GM12865 (cell line): ENCODE measurements at regions not wholly inside any gene's neighbourhood (a gene's known extent, or its start where the extent isn't known, plus 50 kb on each side); places are given as distances from the start of the nearest gene placed in this dataset.

Experiments
- DNase-seq: peaks from one replicate; pipeline ENCODE4 v3.0.0; 2010; ENCODE audit warnings: low read depth
- H3K4me3 ChIP-seq: 2 replicates; pipeline ENCODE4 v1.5.1; 2011; ENCODE audit warnings: mild to moderate bottlenecking, low read depth, low read length, control low read depth
- TF ChIP-seq, protein P1 (sequence below): IDR thresholded peaks from 2 replicates; pipeline ENCODE4 v1.5.1; 2011; ENCODE audit warnings: low read length, control low read depth, low read depth, inconsistent platforms; ENCODE audit not compliant: insufficient read depth; ENCODE audit errors: missing control alignments

DNA sequence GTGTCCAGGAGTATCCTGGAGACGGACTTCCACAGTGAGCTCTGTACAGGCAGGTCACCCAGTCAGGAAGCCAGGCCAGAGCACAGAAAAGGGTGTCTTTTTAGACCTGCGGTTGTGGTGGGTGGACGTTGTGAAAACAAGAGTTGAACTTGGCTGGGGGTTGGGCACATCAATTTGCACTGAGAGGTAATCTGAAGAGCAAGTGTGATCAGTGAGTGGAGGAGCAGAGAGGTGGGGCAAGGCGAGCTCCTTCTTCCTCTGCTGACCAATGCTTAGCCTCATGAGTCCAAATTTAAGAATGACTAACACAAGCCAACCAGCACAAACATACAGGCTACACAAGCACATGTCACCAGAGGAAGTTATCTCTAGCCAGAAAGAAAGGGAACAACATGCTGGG is 310.8 kb downstream of the TCERG1L start:
- no peak overlapping the region for H3K4me3 ChIP-seq
- no peak for DNase-seq
- TF ChIP-seq, protein P1, sequence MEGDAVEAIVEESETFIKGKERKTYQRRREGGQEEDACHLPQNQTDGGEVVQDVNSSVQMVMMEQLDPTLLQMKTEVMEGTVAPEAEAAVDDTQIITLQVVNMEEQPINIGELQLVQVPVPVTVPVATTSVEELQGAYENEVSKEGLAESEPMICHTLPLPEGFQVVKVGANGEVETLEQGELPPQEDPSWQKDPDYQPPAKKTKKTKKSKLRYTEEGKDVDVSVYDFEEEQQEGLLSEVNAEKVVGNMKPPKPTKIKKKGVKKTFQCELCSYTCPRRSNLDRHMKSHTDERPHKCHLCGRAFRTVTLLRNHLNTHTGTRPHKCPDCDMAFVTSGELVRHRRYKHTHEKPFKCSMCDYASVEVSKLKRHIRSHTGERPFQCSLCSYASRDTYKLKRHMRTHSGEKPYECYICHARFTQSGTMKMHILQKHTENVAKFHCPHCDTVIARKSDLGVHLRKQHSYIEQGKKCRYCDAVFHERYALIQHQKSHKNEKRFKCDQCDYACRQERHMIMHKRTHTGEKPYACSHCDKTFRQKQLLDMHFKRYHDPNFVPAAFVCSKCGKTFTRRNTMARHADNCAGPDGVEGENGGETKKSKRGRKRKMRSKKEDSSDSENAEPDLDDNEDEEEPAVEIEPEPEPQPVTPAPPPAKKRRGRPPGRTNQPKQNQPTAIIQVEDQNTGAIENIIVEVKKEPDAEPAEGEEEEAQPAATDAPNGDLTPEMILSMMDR, result no peak

DNA sequence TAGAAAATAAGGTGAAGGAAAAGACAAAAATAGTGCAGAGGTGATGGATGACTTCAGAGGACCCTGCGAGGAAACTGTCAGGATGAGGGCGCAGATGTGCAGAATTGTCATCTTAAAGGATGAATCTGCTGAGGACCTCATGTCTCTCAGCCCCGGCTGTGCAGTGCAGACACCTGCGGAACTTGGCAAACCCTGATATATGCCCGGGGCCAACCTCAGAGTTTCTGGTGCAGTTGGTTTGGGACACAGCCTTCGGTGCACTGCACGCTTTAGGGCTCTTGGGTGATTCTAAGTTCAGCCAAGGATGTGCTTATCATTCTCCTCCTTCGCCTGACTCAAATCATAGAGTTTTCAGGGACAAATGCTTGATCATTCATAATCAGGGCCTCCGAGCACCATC is 310.1 kb downstream of the TCERG1L start:
- TF ChIP-seq, protein P1, result no peak
- H3K4me3 ChIP-seq, result no peak overlapping the region
- no peak for DNase-seq

GRCh38 chr10:131002031-131002861 is 309.3 kb downstream of the TCERG1L start:
- no peak for DNase-seq
- TF ChIP-seq, protein P1, result no peak
- no peak overlapping the region for H3K4me3 ChIP-seq

DNA sequence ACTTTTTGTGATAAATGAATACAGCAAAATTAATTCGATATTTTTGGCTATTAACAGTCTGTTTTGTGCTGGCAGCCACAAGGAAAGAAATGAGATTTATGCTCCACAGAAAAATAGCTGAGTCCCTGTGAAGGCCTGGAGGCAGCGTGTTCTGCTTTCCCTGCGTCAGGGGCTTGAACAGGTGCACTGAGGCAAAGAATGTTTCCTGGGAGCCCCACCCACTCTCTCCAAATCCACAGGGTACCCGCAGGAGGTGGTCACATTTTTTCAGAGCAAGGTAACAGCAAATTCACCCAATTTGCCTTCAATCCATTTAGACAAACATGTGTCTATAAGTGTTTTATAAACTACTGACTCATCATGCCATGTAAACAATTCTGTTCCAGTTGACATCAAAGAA is 308.1 kb downstream of the TCERG1L start:
- no peak overlapping the region for H3K4me3 ChIP-seq
- DNase-seq, result no peak

DNA sequence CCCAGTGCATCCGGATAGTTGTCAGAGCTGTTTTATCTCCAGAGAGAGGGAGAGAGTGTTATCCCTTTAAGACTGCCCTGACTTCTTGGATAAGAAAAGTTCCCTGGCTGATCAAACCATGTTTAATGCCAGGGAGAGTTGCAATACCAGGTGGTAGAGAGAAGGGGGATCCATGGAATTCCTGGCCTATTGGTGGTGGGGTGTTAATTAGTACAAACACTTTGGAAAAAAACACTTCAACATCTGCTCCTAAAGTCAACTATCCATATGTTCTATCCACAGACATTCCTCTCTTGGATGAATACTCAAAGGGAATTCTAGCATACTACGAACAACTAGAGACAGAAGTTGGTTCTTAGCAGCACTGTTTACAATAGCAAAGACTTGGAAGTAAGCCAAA is 307.2 kb downstream of the TCERG1L start:
- no peak overlapping the region for H3K4me3 ChIP-seq
- DNase-seq, result no peak
- TF ChIP-seq, protein P1, result no peak

More for the DNA sequence above, 308.1 kb downstream of the TCERG1L start:
- TF ChIP-seq, protein P1, result no peak

DNA sequence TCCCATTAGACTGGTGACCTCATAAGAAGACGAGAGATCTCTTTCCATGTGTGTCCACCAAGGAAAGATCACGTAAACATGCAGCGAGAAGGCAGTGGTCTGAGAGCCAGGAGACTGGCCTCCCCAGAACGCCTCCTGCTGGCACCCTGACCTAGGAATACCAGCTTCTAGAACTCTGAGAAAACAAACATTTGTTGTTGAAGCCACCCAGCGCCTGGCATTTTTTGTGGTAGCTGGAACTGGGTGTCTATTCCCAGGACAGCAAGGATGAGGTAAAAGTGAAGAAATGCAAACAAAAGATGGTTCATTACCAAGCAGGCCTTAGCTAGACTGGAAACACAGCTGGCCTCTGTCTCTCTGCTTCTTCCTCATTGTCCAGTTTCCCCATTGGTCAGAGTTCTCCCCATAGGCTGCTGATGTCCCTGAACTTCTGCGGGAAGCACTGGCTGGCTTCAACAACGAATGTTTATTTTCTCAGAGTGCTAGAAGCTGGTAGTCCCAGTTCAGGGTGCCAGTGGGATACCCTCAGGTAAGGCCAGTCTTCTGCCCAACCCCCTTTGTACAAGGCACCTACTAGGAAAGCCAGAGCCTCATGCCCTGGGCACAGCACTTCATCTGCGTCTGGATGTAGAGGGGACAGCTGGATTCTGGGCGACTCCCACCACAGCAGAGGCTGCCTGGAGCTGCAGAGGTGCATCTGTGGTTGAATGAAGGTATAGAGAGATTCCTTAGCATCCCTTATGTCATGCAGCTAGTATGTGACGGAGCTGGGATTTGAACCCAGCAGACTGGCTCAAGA is 304.9 kb downstream of the TCERG1L start:
- H3K4me3 ChIP-seq, result no peak overlapping the region
- no peak for DNase-seq
- TF ChIP-seq, protein P1, result no peak
